ENCODE measurements at regions not wholly inside any gene's neighbourhood (a gene's known extent, or its start where the extent isn't known, plus 50 kb on each side); places are given as distances from the start of the nearest gene placed in this dataset.

DNA sequence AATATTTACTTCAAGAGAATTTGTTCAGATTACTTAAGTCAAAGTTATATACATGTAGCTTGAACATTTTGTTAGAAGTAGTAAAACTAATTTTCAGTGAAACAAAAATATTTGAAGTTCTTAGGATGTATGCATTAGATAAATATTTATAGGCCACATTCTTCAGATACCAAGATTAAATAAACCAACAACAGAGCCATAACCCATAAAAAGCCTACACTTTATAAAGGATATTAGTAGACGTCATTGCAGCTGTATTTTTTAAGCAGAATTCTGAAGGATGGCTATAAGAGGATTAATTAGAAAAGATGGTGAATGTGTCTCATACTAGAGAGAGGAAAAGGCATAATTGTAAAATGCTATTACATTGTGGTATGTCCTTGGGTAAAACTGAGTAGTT lies 449.7 kb upstream of the ALCAM start:
- ATAC-seq (ENCODE audit: low FRiP score) = no peak
- no peak for DNase-seq (ENCODE audit: low spot score)
- TF ChIP-seq, protein P1, sequence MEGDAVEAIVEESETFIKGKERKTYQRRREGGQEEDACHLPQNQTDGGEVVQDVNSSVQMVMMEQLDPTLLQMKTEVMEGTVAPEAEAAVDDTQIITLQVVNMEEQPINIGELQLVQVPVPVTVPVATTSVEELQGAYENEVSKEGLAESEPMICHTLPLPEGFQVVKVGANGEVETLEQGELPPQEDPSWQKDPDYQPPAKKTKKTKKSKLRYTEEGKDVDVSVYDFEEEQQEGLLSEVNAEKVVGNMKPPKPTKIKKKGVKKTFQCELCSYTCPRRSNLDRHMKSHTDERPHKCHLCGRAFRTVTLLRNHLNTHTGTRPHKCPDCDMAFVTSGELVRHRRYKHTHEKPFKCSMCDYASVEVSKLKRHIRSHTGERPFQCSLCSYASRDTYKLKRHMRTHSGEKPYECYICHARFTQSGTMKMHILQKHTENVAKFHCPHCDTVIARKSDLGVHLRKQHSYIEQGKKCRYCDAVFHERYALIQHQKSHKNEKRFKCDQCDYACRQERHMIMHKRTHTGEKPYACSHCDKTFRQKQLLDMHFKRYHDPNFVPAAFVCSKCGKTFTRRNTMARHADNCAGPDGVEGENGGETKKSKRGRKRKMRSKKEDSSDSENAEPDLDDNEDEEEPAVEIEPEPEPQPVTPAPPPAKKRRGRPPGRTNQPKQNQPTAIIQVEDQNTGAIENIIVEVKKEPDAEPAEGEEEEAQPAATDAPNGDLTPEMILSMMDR (IDR thresholded peaks at IDR 0.05) = no peak

GRCh38 chr3:104920512-104920911 lies 446.2 kb upstream of the ALCAM start:
- no peak for ATAC-seq (ENCODE audit: low FRiP score)
- TF ChIP-seq, protein P1 (IDR thresholded peaks at IDR 0.05) = no peak
- DNase-seq (ENCODE audit: low spot score) = no peak

DNA sequence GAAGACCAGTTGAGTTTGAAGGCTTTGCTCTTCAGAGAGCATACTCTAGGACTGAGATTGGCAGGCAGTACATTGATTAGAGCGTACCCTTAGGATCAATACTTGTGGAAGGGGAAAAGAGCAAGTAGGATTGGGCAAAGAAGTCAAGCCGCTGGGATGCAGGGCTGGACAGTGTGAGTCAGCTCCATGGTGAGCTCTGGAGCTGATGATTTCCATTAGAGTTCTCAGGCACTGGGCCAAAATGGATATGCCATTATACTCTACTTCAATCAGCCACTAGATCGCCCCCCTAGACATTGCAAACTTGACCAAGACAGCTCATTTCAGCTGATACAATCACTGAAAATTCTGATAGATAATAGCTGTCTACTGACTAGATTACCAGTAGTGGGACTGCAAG lies 432.7 kb upstream of the ALCAM start:
- ATAC-seq (ENCODE audit: low FRiP score) = no peak
- DNase-seq (ENCODE audit: low spot score) = no peak
- TF ChIP-seq, protein P1 (IDR thresholded peaks at IDR 0.05) = no peak

- TF ChIP-seq, protein P1 (IDR thresholded peaks at IDR 0.05) = no peak
- no peak for ATAC-seq (ENCODE audit: low FRiP score)
- no peak for DNase-seq (ENCODE audit: low spot score)
These were observed 431.1 kb upstream of the ALCAM start for GRCh38 chr3:104935613-104936012.

- ATAC-seq (ENCODE audit: low FRiP score) (no peak), DNase-seq (ENCODE audit: low spot score) (no peak)
These were observed 427.5 kb upstream of the ALCAM start for GRCh38 chr3:104939196-104939595.

GRCh38 chr3:104941785-104942184 lies 424.9 kb upstream of the ALCAM start:
- DNase-seq (ENCODE audit: low spot score) (no peak), ATAC-seq (ENCODE audit: low FRiP score) (no peak)
- TF ChIP-seq, protein P1 (IDR thresholded peaks at IDR 0.05) = no peak

More at GRCh38 chr3:104939196-104939595, 427.5 kb upstream of the ALCAM start:
- TF ChIP-seq, protein P1 (IDR thresholded peaks at IDR 0.05) = no peak

DNA sequence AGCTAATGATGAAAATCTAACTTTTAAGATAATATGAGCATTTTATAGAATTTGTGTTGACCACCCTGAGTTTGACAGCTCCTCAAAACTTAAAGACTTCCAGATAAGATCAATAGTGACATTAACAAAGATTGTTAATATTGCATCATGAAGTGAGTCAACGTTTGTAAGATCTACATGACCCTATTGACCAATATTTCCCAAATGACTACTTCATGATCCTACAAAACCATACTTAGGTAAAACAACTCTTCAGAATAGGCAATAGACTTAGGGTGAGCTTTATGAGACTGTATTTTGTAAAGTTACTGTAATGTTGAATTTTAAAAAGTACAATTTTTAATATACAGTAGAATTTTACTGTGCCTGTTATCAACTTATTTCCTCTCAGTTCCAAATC lies 422.7 kb upstream of the ALCAM start:
- ATAC-seq (ENCODE audit: low FRiP score) (no peak), DNase-seq (ENCODE audit: low spot score) (no peak)
- TF ChIP-seq, protein P1 (IDR thresholded peaks at IDR 0.05) = no peak
